Cardiac fibroblast (primary cell): ENCODE measurements at regions not wholly inside any gene's neighbourhood (a gene's known extent, or its start where the extent isn't known, plus 50 kb on each side); places are given as distances from the start of the nearest gene placed in this dataset.
"Not testable (repeated sequence)": the region's sequence is repeated elsewhere in the genome, so short reads cannot be mapped to it uniquely, and the experiment has no call there.

ENCODE experiments used
- DNase-seq, 2 donors: peaks; one replicate each; pipeline versions ENCODE4 v3.0.0 to v3.0.0-alpha.2; 2010; ENCODE audit warnings: low read depth in 2 of 2
- H3K4me3 ChIP-seq, 2 donors: replicated peaks in 1 of 2; 1 replicate in 1 of 2; 2 replicates in 1 of 2; pipeline ENCODE4 v1.5.1; 2011; ENCODE audit warnings: low read depth in 2 of 2, low read length in 2 of 2, mild to moderate bottlenecking in 2 of 2, moderate library complexity in 1 of 2
- CTCF ChIP-seq: IDR thresholded peaks from one replicate; pipeline ENCODE4 v1.5.1; 2011; ENCODE audit warnings: low read depth, mild to moderate bottlenecking, low read length, inconsistent platforms

- no peak for TF ChIP-seq CTCF
- no peak for DNase-seq
- no peak overlapping the region for H3K4me3 ChIP-seq
Measured at GRCh38 chr13:86476656-86477055, 677.4 kb upstream of the SLITRK6 start.

- no peak for TF ChIP-seq CTCF
- H3K4me3 ChIP-seq = no peak overlapping the region
- DNase-seq = no peak
Measured at GRCh38 chr13:86486582-86486981, 687.4 kb upstream of the SLITRK6 start.

- no peak for DNase-seq
- TF ChIP-seq CTCF = no peak
- no peak overlapping the region for H3K4me3 ChIP-seq
Measured at GRCh38 chr13:86491121-86491520, 691.9 kb upstream of the SLITRK6 start.

GRCh38 chr13:86501931-86502330 lies 702.7 kb upstream of the SLITRK6 start:
- DNase-seq, H3K4me3 ChIP-seq: not testable (repeated sequence)

GRCh38 chr13:86510792-86511191 lies 711.6 kb upstream of the SLITRK6 start:
- no peak overlapping the region for H3K4me3 ChIP-seq
- TF ChIP-seq CTCF = no peak
- DNase-seq = no peak

GRCh38 chr13:86541461-86541860 lies 742.2 kb upstream of the SLITRK6 start:
- no peak for DNase-seq
- TF ChIP-seq CTCF = no peak

GRCh38 chr13:86554066-86554465 lies 754.8 kb upstream of the SLITRK6 start:
- no peak overlapping the region for H3K4me3 ChIP-seq
- no peak for DNase-seq
- no peak for TF ChIP-seq CTCF

More at GRCh38 chr13:86541461-86541860, 742.2 kb upstream of the SLITRK6 start:
- no peak overlapping the region for H3K4me3 ChIP-seq
